Chondrocyte (in vitro differentiated cells): ENCODE measurements at regions not wholly inside any gene's neighbourhood (a gene's known extent, or its start where the extent isn't known, plus 50 kb on each side); places are given as distances from the start of the nearest gene placed in this dataset.
A peak's percentile ranks its signal among the peaks of the same experiment; 100 is the strongest.
"Not testable (repeated sequence)": the region's sequence is repeated elsewhere in the genome, so short reads cannot be mapped to it uniquely, and the experiment has no call there.

ENCODE experiments used
- DNase-seq: peaks from one replicate; pipeline ENCODE4 v3.0.0; 2021; ENCODE audit warnings: mixed read lengths, low spot score
- H3K27ac Mint-ChIP-seq: one replicate; pipeline ENCODE4 v1.8.0; 2021; ENCODE audit warnings: mild to moderate bottlenecking, moderate library complexity, mixed read lengths; ENCODE audit not compliant: unreplicated experiment
- H3K27me3 Mint-ChIP-seq: 2 replicates; pipeline ENCODE4 v1.8.0; 2021; ENCODE audit warnings: low read depth, mixed read lengths
- H3K36me3 Mint-ChIP-seq: 2 replicates; pipeline ENCODE4 v1.8.0; 2021; ENCODE audit warnings: low read depth, mixed read lengths
- H3K4me1 Mint-ChIP-seq: 2 replicates; pipeline ENCODE4 v1.8.0; 2021; ENCODE audit warnings: low read depth, mild to moderate bottlenecking, mixed read lengths
- H3K4me3 Mint-ChIP-seq: one replicate; pipeline ENCODE4 v1.8.0; 2021; ENCODE audit warnings: mild to moderate bottlenecking, moderate library complexity, mixed read lengths; ENCODE audit not compliant: unreplicated experiment
- H3K9me3 Mint-ChIP-seq: 2 replicates; pipeline ENCODE4 v1.8.0; 2021; ENCODE audit warnings: low read depth, mixed read lengths
- TF ChIP-seq, protein P1 (sequence below): fragments of 200-600 bp; sonication (generic); IDR thresholded peaks from 2 replicates; pipeline ENCODE4 v1.5.0; 2021; ENCODE audit warnings: antibody characterized with exemption, mild to moderate bottlenecking, moderate library complexity

DNA sequence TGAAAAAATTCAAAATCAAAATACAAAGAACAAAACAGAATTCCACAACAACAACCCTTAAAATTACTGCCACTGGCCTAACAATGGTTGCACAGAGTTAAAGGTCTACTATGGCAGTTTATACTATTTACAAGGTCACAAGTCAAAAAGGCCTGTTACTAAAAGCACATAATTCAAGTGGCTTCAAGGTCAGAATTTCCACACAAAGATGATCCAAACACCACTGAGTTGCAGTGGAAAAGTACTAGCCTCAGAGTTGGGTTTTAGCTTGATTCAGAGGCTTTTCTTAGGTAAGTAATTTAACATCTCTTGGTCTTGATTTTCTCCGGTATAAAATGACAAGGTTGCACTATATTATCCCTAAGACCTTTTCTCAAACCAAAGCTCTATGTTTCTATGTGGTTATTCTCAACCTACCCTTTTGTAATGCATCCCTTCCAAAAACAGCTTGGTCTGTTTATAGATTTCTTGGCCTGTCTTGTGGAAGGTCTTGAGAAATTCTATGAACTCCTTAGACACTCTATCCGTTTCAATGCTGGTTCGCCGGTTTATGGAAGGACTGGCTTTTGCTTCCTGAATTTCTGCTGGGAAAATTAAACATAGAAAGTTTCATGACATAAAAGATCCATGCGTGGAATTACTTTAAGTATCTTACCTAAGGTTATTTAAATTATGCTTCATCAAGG lies 69.5 kb downstream of the MDH2 start:
- H3K27me3 Mint-ChIP-seq, DNase-seq, H3K4me1 Mint-ChIP-seq, H3K27ac Mint-ChIP-seq, H3K36me3 Mint-ChIP-seq, H3K4me3 Mint-ChIP-seq, H3K9me3 Mint-ChIP-seq: not testable (repeated sequence)

DNA sequence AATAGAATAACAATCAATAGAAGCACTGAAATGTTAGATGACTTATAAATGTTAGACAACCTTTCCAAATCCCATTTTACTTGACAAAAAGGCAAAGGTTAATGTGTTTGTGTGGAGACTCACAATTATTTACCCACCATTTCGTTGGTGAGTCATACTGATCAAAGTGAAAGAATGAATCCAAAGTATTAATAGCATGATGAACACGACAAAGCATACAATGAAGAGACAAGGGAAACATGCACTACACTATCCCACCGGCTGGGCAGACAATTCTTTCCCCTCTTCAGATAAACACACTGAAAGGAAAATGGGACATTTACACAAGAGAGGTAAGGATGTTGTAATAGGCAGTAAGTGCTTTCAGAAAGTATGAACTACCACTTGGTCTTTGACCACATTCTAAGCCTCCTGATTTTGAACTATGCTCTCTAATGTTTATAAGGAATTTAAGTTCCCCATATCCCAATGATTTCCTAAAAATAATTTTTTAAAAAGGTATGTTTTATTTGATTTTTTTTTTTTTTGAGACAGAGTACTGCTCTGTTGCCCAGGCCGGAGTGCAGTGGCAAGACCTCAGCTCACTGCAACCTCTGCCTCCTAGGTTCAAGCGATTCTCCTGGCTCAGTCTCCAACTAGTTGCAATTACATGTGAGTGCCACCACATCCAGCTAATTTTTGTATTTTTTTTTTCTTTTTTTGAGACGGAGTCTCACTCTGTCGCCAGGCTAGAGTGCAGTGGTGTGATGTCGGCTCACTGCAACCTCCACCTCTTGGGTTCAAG lies 70.5 kb downstream of the MDH2 start:
- H3K4me1 Mint-ChIP-seq, H3K36me3 Mint-ChIP-seq, H3K27me3 Mint-ChIP-seq, DNase-seq, H3K9me3 Mint-ChIP-seq, H3K4me3 Mint-ChIP-seq, H3K27ac Mint-ChIP-seq: not testable (repeated sequence)

DNA sequence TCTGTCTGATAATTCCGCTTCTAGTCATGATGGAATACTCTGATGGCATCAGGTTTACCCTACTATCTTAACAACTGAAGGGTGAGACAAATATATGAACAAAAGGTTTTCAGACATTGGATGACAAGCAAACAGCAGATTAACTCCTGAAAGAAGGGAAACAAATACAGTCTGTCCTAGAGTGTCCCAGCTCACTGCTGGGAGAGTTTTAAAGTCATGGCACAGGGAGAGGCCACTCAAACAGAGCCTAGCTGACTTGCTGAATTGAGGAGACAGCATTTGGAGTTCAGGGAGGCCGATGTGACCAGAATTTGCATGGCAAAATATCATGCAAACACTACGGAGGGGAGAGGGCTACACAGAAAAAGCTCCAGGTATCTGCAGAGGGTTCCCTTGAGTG lies 73.1 kb downstream of the MDH2 start:
- no peaks in the 10 kb centered on the region for H3K36me3 Mint-ChIP-seq
- peaks cover 16% of the 10 kb centered on the region for H3K4me1 Mint-ChIP-seq
- TF ChIP-seq, protein P1, sequence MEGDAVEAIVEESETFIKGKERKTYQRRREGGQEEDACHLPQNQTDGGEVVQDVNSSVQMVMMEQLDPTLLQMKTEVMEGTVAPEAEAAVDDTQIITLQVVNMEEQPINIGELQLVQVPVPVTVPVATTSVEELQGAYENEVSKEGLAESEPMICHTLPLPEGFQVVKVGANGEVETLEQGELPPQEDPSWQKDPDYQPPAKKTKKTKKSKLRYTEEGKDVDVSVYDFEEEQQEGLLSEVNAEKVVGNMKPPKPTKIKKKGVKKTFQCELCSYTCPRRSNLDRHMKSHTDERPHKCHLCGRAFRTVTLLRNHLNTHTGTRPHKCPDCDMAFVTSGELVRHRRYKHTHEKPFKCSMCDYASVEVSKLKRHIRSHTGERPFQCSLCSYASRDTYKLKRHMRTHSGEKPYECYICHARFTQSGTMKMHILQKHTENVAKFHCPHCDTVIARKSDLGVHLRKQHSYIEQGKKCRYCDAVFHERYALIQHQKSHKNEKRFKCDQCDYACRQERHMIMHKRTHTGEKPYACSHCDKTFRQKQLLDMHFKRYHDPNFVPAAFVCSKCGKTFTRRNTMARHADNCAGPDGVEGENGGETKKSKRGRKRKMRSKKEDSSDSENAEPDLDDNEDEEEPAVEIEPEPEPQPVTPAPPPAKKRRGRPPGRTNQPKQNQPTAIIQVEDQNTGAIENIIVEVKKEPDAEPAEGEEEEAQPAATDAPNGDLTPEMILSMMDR = no peak
- peaks cover 2% of the 10 kb centered on the region for H3K27me3 Mint-ChIP-seq
- DNase-seq = no peak
- no peak overlapping the region for H3K4me3 Mint-ChIP-seq
- H3K27ac Mint-ChIP-seq = no peak overlapping the region
- no peaks in the 10 kb centered on the region for H3K9me3 Mint-ChIP-seq

DNA sequence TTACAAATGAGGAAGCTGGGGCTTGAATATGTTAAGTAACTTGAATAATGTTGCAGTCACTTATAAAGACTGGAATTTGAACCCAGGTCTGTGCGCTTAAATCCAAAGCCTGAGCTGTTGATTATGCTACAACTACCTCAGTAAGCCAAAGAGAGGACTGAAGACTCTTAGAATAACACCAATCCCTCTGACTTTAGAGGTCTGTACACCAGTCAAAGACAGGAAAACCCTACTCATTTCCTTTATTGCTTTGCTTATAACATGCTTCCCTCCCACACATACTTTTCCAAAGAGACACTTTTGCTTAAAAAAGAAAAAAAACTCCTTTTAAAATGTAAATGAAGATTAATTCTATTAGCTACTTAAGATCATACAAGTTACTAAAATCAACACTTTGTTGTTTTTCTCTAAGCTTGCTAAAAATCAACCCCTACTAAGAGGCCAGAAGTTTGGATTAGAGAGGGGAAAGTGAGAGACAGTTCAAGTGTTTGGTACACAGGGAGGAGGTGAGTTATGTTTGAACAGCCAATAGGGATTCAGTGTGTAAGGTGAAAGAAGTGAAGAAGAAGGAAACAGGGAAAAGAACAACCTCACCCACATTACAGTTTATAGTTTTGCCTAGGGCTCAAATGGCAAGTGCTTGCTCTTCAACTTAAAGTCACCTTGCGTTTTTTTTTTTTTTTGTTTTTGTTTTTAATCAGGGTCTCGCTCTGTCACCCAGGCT lies 74.8 kb downstream of the MDH2 start:
- no peak for DNase-seq
- Mint-ChIP-seq H3K27ac (no peak overlapping the region), H3K4me3 (no peak overlapping the region), H3K36me3 (no peaks in the 10 kb centered on the region), H3K9me3 (no peaks in the 10 kb centered on the region), H3K27me3 (peaks cover 2% of the 10 kb centered on the region), H3K4me1 (peaks cover 17% of the 10 kb centered on the region)
- TF ChIP-seq, protein P1 = no peak

DNA sequence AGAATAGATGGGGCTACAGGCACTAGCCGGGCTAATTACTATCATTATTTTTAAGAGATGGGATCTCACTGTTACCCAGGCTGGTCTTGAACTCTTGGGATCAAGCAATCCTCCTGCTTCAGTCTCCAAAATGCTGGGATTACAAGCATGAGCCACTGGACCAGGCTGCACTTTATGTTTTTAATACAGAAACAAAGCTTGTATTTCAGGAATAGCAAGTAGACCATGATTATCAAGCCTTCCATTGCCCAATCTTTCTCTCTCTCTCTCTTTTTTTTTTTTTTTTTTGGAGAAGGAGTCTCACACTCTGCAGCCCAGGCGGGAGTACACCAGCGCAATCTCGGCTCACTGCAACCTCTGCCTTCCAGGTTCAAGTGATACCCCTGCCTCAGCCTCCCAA lies 75.4 kb downstream of the MDH2 start:
- H3K36me3 Mint-ChIP-seq = no peaks in the 10 kb centered on the region
- no peak for DNase-seq
- H3K4me1 Mint-ChIP-seq = peaks cover 17% of the 10 kb centered on the region
- no peaks in the 10 kb centered on the region for H3K9me3 Mint-ChIP-seq
- no peak overlapping the region for H3K4me3 Mint-ChIP-seq
- H3K27ac Mint-ChIP-seq = no peak overlapping the region
- TF ChIP-seq, protein P1 = no peak
- H3K27me3 Mint-ChIP-seq = peaks cover 2% of the 10 kb centered on the region

DNA sequence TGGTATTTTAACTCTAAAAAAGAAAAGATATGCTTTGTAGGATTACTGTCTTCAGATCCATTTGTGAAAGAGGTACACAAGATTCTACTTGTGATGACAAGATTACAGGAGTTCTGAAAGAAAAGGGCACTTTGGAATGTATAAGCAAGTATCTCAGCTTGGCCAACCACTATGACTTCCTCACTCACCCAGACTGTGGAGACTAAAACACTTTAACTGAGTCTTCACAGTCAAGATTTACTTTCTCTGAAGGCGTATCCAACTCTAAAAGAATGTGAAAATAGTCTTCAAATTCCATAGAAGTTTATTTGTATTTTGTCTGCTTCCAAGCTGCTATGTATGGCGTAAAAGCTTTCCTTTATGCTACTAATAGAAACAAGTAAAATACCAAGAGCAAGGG lies 76.1 kb upstream of the SRRM3 start:
- peaks cover 2% of the 10 kb centered on the region for H3K27me3 Mint-ChIP-seq
- DNase-seq = no peak
- peak overlapping the region; percentile 58 for H3K27ac Mint-ChIP-seq
- no peak overlapping the region for H3K4me3 Mint-ChIP-seq
- no peaks in the 10 kb centered on the region for H3K9me3 Mint-ChIP-seq
- TF ChIP-seq, protein P1 = no peak
- no peaks in the 10 kb centered on the region for H3K36me3 Mint-ChIP-seq
- H3K4me1 Mint-ChIP-seq = peaks cover 17% of the 10 kb centered on the region
